ENCODE measurements at regions not wholly inside any gene's neighbourhood (a gene's known extent, or its start where the extent isn't known, plus 50 kb on each side); places are given as distances from the start of the nearest gene placed in this dataset.
A peak's percentile ranks its signal among the peaks of the same experiment; 100 is the strongest.

- TF ChIP-seq CTCF (IDR thresholded peaks at IDR 0.05; ENCODE audit: insufficient read depth, low read length) (peak; percentile 26), SPI1 (IDR thresholded peaks at IDR 0.05; ENCODE audit: borderline replicate concordance, low read depth) (no peak)
- TF ChIP-seq, protein P1, sequence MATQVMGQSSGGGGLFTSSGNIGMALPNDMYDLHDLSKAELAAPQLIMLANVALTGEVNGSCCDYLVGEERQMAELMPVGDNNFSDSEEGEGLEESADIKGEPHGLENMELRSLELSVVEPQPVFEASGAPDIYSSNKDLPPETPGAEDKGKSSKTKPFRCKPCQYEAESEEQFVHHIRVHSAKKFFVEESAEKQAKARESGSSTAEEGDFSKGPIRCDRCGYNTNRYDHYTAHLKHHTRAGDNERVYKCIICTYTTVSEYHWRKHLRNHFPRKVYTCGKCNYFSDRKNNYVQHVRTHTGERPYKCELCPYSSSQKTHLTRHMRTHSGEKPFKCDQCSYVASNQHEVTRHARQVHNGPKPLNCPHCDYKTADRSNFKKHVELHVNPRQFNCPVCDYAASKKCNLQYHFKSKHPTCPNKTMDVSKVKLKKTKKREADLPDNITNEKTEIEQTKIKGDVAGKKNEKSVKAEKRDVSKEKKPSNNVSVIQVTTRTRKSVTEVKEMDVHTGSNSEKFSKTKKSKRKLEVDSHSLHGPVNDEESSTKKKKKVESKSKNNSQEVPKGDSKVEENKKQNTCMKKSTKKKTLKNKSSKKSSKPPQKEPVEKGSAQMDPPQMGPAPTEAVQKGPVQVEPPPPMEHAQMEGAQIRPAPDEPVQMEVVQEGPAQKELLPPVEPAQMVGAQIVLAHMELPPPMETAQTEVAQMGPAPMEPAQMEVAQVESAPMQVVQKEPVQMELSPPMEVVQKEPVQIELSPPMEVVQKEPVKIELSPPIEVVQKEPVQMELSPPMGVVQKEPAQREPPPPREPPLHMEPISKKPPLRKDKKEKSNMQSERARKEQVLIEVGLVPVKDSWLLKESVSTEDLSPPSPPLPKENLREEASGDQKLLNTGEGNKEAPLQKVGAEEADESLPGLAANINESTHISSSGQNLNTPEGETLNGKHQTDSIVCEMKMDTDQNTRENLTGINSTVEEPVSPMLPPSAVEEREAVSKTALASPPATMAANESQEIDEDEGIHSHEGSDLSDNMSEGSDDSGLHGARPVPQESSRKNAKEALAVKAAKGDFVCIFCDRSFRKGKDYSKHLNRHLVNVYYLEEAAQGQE (IDR thresholded peaks at IDR 0.05; ENCODE audit: insufficient replicate concordance, low read depth), result no peak
Measured at GRCh38 chr3:82012775-82013174, 251.3 kb upstream of the GBE1 start.

Data from HL-60 (cell line).